ENCODE measurements at regions not wholly inside any gene's neighbourhood (a gene's known extent, or its start where the extent isn't known, plus 50 kb on each side); places are given as distances from the start of the nearest gene placed in this dataset.

DNA sequence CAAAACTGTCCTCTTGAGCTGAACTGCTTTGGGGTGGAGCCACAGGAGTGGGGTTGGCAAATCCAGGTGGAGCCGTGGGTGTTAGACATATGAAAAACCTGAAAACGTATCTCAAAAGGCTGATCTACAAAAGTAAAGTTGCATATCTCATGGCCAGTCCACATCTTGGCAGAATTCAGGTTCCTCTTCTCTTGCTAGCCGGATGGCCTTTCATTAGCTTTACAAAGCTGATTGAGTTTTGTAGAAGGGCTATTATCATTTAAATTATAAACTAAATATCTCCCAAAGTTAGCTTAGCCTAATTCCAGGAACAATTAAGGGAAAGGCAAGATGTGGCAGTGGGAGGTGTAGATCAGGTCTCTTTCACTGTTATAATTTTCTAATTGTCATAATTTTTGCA is 1427.7 kb downstream of the EFNB2 start:
- TF ChIP-seq, protein P1, sequence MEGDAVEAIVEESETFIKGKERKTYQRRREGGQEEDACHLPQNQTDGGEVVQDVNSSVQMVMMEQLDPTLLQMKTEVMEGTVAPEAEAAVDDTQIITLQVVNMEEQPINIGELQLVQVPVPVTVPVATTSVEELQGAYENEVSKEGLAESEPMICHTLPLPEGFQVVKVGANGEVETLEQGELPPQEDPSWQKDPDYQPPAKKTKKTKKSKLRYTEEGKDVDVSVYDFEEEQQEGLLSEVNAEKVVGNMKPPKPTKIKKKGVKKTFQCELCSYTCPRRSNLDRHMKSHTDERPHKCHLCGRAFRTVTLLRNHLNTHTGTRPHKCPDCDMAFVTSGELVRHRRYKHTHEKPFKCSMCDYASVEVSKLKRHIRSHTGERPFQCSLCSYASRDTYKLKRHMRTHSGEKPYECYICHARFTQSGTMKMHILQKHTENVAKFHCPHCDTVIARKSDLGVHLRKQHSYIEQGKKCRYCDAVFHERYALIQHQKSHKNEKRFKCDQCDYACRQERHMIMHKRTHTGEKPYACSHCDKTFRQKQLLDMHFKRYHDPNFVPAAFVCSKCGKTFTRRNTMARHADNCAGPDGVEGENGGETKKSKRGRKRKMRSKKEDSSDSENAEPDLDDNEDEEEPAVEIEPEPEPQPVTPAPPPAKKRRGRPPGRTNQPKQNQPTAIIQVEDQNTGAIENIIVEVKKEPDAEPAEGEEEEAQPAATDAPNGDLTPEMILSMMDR (IDR thresholded peaks at IDR 0.05), result no peak
- TF ChIP-seq POLR2A (IDR thresholded peaks at IDR 0.05), result no peak

All from lower leg skin (tissue), 3 donors.